B cell (primary cell): ENCODE measurements at regions not wholly inside any gene's neighbourhood (a gene's known extent, or its start where the extent isn't known, plus 50 kb on each side); places are given as distances from the start of the nearest gene placed in this dataset.

Source experiments
- ATAC-seq: fragments of 200-7000 bp; cut with Tn5 transposase; one replicate; pipeline ENCODE4 v1.10.0; 2021; ENCODE audit warnings: low read depth, mild to moderate bottlenecking, moderate number of reproducible peaks, moderate library complexity
- CTCF ChIA-PET: fragments of 350-600 bp; sonication (Branson Sonifier 250); formaldehyde crosslinking; loops from one replicate; lab custom pipeline; 2021; ENCODE audit warnings: antibody characterized with exemption, inconsistent platforms; lab: Charles Lee
- POLR2A ChIA-PET: fragments of 350-600 bp; sonication (Branson Sonifier 250); formaldehyde crosslinking; loops from one replicate; lab custom pipeline; 2021; ENCODE audit warnings: antibody characterized with exemption; lab: Charles Lee
- DNase-seq: peaks from one replicate; pipeline ENCODE4 v3.0.0; 2013
- H2AFZ ChIP-seq: 2 replicates; pipeline ENCODE4 v1.6.1; 2012; ENCODE audit warnings: mild to moderate bottlenecking, low read depth, low read length; ENCODE audit not compliant: insufficient read depth, poor library complexity, severe bottlenecking
- H3K27ac ChIP-seq, 2 donors: 1 replicate in 1 of 2; 2 replicates in 1 of 2; pipeline ENCODE4 v1.5.1; 2012 to 2013; ENCODE audit warnings: low read length in 2 of 2, mild to moderate bottlenecking in 2 of 2, moderate library complexity in 1 of 2
- H3K27me3 ChIP-seq, 4 experiments: fragments of 200-600 bp in 1 of 4; sonication (generic) in 1 of 4; replicated peaks in 1 of 4; 1 replicate in 2 of 4; 2 replicates in 2 of 4; pipeline versions ENCODE4 v1.6.1 to v1.7.0; 2013 to 2016; ENCODE audit warnings: low read length in 3 of 4, mild to moderate bottlenecking in 2 of 4, mixed read lengths in 1 of 4, moderate library complexity in 1 of 4; ENCODE audit not compliant: insufficient read depth in 4 of 4, control insufficient read depth in 3 of 4; ENCODE audit errors: control extremely low read depth in 1 of 4
- H3K36me3 ChIP-seq, 2 experiments: replicated peaks in 1 of 2; 1 replicate in 1 of 2; 2 replicates in 1 of 2; pipeline versions ENCODE4 v1.6.1 to v1.7.1; 2013; ENCODE audit warnings: low read length in 1 of 2; ENCODE audit not compliant: insufficient read depth in 2 of 2, control insufficient read depth in 1 of 2; ENCODE audit errors: control extremely low read depth in 1 of 2, extremely low read depth in 1 of 2
- H3K4me1 ChIP-seq, 2 donors: fragments of 200-600 bp in 1 of 2; sonication (generic) in 1 of 2; 1 replicate in 1 of 2; 2 replicates in 1 of 2; pipeline versions ENCODE4 v1.5.1 to v1.6.1; 2013 to 2017; ENCODE audit warnings: low read length in 2 of 2; ENCODE audit not compliant: control insufficient read depth in 2 of 2, insufficient read depth in 2 of 2
- H3K4me2 ChIP-seq: replicated peaks from 2 replicates; pipeline ENCODE3; 2012; ENCODE audit warnings: mild to moderate bottlenecking, low read depth, low read length; ENCODE audit not compliant: poor library complexity, severe bottlenecking
- H3K4me3 ChIP-seq, 5 experiments: fragments of 200-600 bp in 1 of 5; sonication (generic) in 1 of 5; 1 replicate in 3 of 5; 2 replicates in 2 of 5; pipeline versions ENCODE4 v1.5.1 to v1.7.0; 2011 to 2016; ENCODE audit warnings: low read length in 4 of 5, mild to moderate bottlenecking in 4 of 5, low read depth in 2 of 5, control low read depth in 1 of 5, moderate library complexity in 1 of 5; ENCODE audit not compliant: insufficient read depth in 1 of 5; ENCODE audit errors: control extremely low read depth in 1 of 5, extremely low read depth in 1 of 5
- H3K79me2 ChIP-seq: fragments of 200-600 bp; sonication (generic); one replicate; pipeline ENCODE4 v1.6.0; 2016; ENCODE audit warnings: low read length; ENCODE audit not compliant: control insufficient read depth, insufficient read depth
- H3K9ac ChIP-seq: fragments of 200-600 bp; sonication (generic); 2 replicates; pipeline ENCODE4 v1.6.1; 2017; ENCODE audit warnings: mild to moderate bottlenecking, low read length, moderate library complexity
- H3K9me3 ChIP-seq, 3 donors: one replicate each; pipeline versions ENCODE4 v1.6.1 to v1.7.1; 2013; ENCODE audit warnings: low read length in 2 of 3; ENCODE audit not compliant: control insufficient read depth in 2 of 3, insufficient read depth in 1 of 3; ENCODE audit errors: control extremely low read depth in 1 of 3
- H4K20me1 ChIP-seq: 2 replicates; pipeline ENCODE4 v1.6.0; 2012; ENCODE audit warnings: mild to moderate bottlenecking, low read length; ENCODE audit not compliant: insufficient read depth, control insufficient read depth, poor library complexity, severe bottlenecking
- H3K27ac Mint-ChIP-seq: one replicate; pipeline ENCODE4 v1.8.0; 2021; ENCODE audit warnings: mixed read lengths
- H3K27me3 Mint-ChIP-seq: one replicate; pipeline ENCODE4 v1.8.0; 2021; ENCODE audit warnings: mixed read lengths
- H3K4me1 Mint-ChIP-seq: one replicate; pipeline ENCODE4 v1.8.0; 2021; ENCODE audit warnings: mixed read lengths
- H3K4me3 Mint-ChIP-seq: one replicate; pipeline ENCODE4 v1.8.0; 2021; ENCODE audit warnings: mixed read lengths
- H3K9me3 Mint-ChIP-seq: one replicate; pipeline ENCODE4 v1.8.0; 2022; ENCODE audit warnings: mixed read lengths; ENCODE audit not compliant: insufficient read depth
- EZH2 ChIP-seq: IDR thresholded peaks from 2 replicates; pipeline ENCODE4 v1.6.1; 2012; ENCODE audit warnings: borderline replicate concordance, low read depth, mild to moderate bottlenecking, moderate library complexity, low read length; ENCODE audit not compliant: insufficient read depth, poor library complexity, severe bottlenecking
- WGBS: methylation state at CpG from one replicate; pipeline ENCODE4 v1.1.5; 2013; ENCODE audit warnings: missing lambda C conversion rate; ENCODE audit not compliant: insufficient coverage; 5-methylcytosine and 5-hydroxymethylcytosine counted together
- intact Hi-C: fragments of 100-400 bp; cut with micrococcal nuclease; formaldehyde crosslinking; loops from one replicate; pipeline ENCODE4 v1.10.0; 2022
- TF ChIP-seq, protein P1 (sequence below): fragments of 200-600 bp; IDR thresholded peaks from one replicate; pipeline ENCODE4 v1.8.0; 2022; ENCODE audit warnings: antibody characterized with exemption, mild to moderate bottlenecking

GRCh38 chr20:57966620-57967019 lies 256.8 kb upstream of the PMEPA1 start:
- Histone ChIP-seq H3K36me3 (no peaks in the 10 kb centered on the region), H3K4me1 (no peaks in the 10 kb centered on the region), H3K27me3 (no peaks in the 10 kb centered on the region), H3K27ac (no peak overlapping the region), H3K9me3 (no peaks in the 10 kb centered on the region), H3K9ac (no peak overlapping the region), H3K4me3 (no peak overlapping the region), H3K79me2 (no peaks in the 10 kb centered on the region), H3K4me2 (no peak overlapping the region), H2AFZ (no peak overlapping the region), H4K20me1 (no peaks in the 10 kb centered on the region)
- Mint-ChIP-seq H3K4me3 (no peak overlapping the region), H3K27me3 (peaks cover 32% of the 10 kb centered on the region), H3K4me1 (no peaks in the 10 kb centered on the region), H3K27ac (no peak overlapping the region), H3K9me3 (no peaks in the 10 kb centered on the region)
- ChIA-PET POLR2A (no interaction called here), CTCF (no interaction called here)
- intact Hi-C loops = no loop called here
- ATAC-seq (no peak), DNase-seq (no peak)
- WGBS = 78% methylated on average over 3 of the region's 5 CpGs
- no peak for TF ChIP-seq EZH2
- TF ChIP-seq, protein P1, sequence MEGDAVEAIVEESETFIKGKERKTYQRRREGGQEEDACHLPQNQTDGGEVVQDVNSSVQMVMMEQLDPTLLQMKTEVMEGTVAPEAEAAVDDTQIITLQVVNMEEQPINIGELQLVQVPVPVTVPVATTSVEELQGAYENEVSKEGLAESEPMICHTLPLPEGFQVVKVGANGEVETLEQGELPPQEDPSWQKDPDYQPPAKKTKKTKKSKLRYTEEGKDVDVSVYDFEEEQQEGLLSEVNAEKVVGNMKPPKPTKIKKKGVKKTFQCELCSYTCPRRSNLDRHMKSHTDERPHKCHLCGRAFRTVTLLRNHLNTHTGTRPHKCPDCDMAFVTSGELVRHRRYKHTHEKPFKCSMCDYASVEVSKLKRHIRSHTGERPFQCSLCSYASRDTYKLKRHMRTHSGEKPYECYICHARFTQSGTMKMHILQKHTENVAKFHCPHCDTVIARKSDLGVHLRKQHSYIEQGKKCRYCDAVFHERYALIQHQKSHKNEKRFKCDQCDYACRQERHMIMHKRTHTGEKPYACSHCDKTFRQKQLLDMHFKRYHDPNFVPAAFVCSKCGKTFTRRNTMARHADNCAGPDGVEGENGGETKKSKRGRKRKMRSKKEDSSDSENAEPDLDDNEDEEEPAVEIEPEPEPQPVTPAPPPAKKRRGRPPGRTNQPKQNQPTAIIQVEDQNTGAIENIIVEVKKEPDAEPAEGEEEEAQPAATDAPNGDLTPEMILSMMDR = no peak

DNA sequence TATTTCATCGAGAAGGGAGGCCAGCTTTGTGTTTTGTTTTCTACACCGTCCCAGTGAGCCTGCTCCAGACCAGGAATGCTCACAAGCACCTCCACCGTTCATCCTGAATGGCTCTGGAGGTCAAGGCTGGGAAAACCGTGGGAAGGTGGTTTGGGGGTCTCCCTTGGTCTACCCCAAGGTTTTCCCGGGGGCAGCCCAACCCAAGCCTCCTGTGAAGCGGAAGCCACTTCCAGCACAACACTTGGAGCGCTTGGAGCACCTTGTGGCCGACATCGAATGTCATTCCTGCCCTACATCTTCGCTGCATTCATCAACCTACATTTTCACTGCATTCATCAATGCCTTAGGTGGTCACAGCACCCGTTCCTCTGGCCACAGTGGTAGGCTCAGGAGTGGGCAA lies 255.6 kb upstream of the PMEPA1 start:
- DNase-seq (no peak), ATAC-seq (no peak)
- TF ChIP-seq EZH2 = no peak
- TF ChIP-seq, protein P1 = no peak
- CTCF ChIA-PET = no interaction called here
- Histone ChIP-seq H4K20me1 (no peaks in the 10 kb centered on the region), H2AFZ (no peak overlapping the region), H3K4me1 (no peaks in the 10 kb centered on the region), H3K9ac (no peak overlapping the region), H3K4me2 (no peak overlapping the region), H3K27ac (no peak overlapping the region), H3K36me3 (no peaks in the 10 kb centered on the region), H3K4me3 (no peak overlapping the region), H3K27me3 (no peaks in the 10 kb centered on the region), H3K9me3 (no peaks in the 10 kb centered on the region), H3K79me2 (no peaks in the 10 kb centered on the region)
- WGBS = 87% methylated on average over 9 of the region's 11 CpGs
- Mint-ChIP-seq H3K27ac (no peak overlapping the region), H3K27me3 (peaks cover 32% of the 10 kb centered on the region), H3K4me3 (no peak overlapping the region), H3K4me1 (no peaks in the 10 kb centered on the region), H3K9me3 (no peaks in the 10 kb centered on the region)
- POLR2A ChIA-PET = no interaction called here
- intact Hi-C loops = no loop called here
